ENCODE measurements at regions not wholly inside any gene's neighbourhood (a gene's known extent, or its start where the extent isn't known, plus 50 kb on each side); places are given as distances from the start of the nearest gene placed in this dataset.

DNA sequence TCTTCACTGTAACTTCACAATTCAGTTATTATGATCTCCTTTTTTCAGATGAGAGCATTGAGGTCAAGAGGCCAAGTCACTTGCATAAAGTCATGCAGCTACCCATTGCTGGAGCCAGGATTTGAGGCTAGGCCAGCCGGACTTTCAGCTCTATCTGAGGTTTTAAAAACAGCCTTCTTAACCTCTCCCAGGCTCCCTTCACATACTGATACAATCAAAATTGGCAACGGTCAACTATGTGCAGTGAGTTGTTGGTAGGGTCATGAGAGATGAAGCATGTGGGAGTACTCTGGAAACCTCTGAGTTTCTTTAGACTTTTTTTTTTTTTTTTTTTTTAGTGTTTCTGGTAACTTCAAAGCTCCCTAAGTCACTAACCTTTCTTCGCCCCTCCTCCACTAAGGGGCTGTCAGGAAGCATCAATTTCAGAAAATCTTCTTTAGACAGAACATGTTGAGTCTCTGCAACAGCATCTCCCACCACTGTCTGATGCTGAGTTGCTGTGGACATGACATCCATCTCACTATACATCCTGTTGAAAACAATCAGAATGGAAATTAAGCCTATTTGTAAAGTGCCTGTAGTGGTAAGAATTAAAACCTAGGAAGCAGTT lies 201.8 kb downstream of the SIPA1L2 start:
- no peak for TF ChIP-seq POLR2A (IDR thresholded peaks at IDR 0.05; ENCODE audit: low read depth, low read length)
- TF ChIP-seq TAF1 (IDR thresholded peaks at IDR 0.05; ENCODE audit: low read depth, low read length) = no peak
